C4-2B (cell line): ENCODE measurements at regions not wholly inside any gene's neighbourhood (a gene's known extent, or its start where the extent isn't known, plus 50 kb on each side); places are given as distances from the start of the nearest gene placed in this dataset.

Experiments used
- H3K27ac ChIP-seq: fragments of 450-650 bp; 2 replicates; pipeline ENCODE4 v1.5.1; 2017
- CTCF ChIP-seq: fragments of 450-650 bp; conservative IDR thresholded peaks from 2 replicates; pipeline ENCODE4 v1.5.1; 2017; ENCODE audit warnings: mild to moderate bottlenecking
- ZFX ChIP-seq: fragments of 450-650 bp; IDR thresholded peaks from 2 replicates; pipeline ENCODE4 v1.6.1; 2017

DNA sequence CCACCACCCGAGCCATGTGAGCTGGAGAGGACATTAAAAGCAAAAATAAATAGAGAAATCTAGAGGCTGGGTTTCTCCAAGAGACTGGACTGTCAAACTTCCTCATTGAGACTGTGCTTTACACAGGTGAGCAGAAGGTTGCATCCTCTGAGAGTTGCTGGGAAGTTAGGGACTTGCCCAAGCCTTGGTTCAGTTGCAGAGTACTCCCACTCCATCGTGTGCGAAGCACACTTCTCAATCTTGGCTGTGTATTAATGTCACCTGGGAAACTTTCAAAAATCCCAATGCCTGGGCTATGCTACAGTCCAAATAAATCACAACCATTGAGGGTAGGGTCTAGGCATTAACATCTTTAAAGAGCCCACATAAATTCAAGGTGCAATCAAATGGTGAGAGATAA is 89.2 kb downstream of the ZNF330 start:
- no peak for TF ChIP-seq ZFX
- TF ChIP-seq CTCF = no peak
- no peak overlapping the region for H3K27ac ChIP-seq

DNA sequence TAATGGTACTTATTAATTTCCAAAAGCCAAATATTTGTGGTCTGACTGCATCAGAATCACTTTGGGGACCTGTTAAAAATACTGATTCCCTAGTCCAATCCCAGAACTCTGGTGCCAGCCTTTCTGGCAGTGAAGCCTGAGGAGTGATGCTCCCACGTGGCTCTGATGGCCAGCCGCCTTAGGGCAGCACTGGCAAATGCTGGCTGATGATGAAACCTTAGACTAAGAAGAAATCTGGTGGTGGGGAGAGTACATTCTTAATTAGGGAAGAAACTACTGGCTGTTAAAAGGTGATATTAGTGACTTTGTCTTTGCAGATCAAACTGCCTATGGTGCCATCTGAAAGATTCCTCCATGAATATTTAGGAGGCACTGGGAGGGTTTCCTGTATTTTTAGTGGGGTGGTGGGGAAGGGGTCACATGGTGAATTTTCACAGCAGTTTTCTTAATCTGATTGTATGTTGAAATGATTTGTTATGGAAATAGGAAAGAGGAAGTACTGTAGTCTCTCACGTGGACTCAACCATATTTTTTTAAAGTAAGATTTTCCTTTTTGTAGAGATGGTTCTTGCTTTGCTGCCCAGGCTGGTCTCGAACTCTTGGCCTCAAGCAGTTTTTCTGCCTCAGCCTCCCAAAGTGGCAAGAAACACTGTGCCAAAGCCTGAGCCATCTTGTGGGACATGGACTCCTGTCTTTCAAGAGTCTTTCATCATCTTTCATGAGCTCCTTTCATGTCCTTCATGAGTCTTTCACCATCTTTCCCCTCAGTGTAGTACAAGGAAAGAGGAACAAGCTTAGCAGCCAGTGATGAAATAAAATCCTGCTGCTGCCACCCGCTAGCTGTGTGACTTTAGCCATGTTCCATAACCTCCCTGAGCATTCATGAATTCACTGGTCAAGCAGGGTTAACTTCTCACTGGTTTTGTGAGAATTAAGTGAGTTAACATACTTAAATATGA is 90.8 kb downstream of the ZNF330 start:
- no peak overlapping the region for H3K27ac ChIP-seq
- TF ChIP-seq CTCF = no peak
- TF ChIP-seq ZFX = no peak

- H3K27ac ChIP-seq = no peak overlapping the region
- TF ChIP-seq ZFX (no peak), CTCF (no peak)
These were observed 93.9 kb downstream of the ZNF330 start for GRCh38 chr4:141314627-141315026.

DNA sequence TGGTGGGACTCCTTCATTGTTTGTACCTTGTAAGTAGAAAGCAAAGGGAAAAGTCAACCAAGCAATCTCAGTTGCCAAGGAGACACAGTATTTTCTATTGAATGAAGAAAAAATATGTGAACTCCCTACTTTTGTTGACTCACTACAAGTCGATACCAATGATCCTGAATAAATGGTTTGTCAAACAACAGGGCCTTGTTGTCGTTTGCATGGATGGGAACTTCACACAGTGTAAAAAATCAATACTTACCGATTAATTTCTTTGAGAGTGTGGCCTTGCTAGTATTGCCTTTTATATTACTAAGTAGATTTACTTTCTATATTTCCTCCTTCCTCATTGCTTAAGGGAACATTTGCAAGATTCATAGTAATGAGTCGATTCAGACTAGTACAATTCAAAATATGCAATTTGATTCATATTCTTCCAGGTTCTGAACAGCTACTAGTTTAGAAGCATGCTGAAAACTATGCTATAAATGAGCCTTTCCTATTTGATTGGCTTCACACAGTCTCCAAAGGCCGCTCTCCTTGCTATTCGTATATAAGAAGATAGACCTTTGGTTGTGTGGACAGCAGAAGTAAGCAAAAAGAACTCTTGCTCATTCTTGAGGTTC is 108.0 kb downstream of the ZNF330 start:
- no peak for TF ChIP-seq CTCF
- no peak for TF ChIP-seq ZFX
- H3K27ac ChIP-seq = no peak overlapping the region

GRCh38 chr4:141329174-141329569 is 108.5 kb downstream of the ZNF330 start:
- H3K27ac ChIP-seq = no peak overlapping the region
- no peak for TF ChIP-seq ZFX
- TF ChIP-seq CTCF = no peak

DNA sequence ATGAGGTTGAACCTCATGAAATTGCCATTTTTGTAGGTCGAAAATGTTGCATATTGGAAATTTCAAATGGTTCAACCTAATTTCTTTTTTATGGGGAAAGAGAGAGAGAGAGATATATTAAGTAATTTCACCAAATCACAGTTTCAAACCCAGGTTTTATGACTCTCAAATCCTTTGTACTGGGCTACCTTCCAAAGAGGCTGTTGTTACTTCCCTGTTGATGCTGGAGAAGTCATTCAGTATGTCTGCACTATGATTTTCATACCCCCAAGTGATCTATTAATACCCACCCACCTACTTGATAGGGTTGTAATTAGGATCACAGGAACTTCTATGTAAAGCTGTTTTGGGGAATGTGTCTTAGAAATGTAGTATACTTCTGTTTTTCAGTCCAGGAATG is 109.9 kb downstream of the ZNF330 start:
- H3K27ac ChIP-seq = no peak overlapping the region
- TF ChIP-seq ZFX (no peak), CTCF (no peak)
